HG03135 (cell line): ENCODE measurements at regions not wholly inside any gene's neighbourhood (a gene's known extent, or its start where the extent isn't known, plus 50 kb on each side); places are given as distances from the start of the nearest gene placed in this dataset.

Source experiments
- ATAC-seq: cut with Tn5 transposase; IDR thresholded peaks from one replicate; pipeline ENCODE4 v1.9.1; 2021; ENCODE audit warnings: mild to moderate bottlenecking, moderate library complexity; ENCODE audit not compliant: unreplicated experiment

GRCh38 chr11:134572741-134573675, 161.0 kb upstream of the B3GAT1 start:
- no peak for ATAC-seq

- no peak for ATAC-seq
Measured at GRCh38 chr11:134571301-134571700, 159.3 kb upstream of the B3GAT1 start.

DNA sequence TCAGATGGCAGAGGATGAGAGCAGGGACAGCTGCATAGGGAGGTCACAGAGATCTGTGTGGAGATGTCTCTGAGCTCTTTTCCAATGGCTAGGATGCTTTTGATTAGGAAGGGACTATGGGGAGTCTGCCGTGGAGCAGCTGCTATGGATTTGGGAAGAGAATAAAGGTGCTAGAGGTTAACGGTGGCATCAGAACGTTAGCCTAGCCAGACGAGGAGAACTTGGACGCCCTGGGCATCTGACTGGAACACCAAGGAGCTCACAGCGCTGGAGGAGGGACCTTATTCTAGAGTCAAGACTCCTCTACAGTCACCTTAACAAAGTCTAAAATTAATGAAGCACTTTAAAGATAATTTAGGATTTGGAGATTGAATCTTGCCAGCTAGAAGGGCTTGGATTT, 157.2 kb upstream of the B3GAT1 start:
- no peak for ATAC-seq

DNA sequence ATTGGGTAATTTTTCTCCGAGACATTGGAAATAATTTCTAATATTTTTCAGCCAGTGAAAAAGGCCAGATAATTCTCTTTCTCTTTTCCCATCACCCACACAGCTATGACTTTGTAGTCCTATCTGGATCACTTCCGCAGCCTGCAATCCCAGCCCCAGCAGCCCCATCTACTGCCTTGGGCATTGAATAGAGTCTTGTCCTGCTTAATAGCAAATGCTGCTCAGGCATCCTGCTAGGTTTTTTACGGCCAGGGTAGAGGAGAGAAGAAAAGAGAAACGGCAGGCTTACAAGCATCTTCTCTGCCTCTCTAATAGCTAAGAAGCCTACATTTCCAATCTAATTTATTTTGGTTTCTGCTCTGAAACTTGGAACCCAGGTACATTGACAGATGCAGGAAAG, 154.3 kb upstream of the B3GAT1 start:
- no peak for ATAC-seq

GRCh38 chr11:134565343-134565891, 153.4 kb upstream of the B3GAT1 start:
- no peak for ATAC-seq

DNA sequence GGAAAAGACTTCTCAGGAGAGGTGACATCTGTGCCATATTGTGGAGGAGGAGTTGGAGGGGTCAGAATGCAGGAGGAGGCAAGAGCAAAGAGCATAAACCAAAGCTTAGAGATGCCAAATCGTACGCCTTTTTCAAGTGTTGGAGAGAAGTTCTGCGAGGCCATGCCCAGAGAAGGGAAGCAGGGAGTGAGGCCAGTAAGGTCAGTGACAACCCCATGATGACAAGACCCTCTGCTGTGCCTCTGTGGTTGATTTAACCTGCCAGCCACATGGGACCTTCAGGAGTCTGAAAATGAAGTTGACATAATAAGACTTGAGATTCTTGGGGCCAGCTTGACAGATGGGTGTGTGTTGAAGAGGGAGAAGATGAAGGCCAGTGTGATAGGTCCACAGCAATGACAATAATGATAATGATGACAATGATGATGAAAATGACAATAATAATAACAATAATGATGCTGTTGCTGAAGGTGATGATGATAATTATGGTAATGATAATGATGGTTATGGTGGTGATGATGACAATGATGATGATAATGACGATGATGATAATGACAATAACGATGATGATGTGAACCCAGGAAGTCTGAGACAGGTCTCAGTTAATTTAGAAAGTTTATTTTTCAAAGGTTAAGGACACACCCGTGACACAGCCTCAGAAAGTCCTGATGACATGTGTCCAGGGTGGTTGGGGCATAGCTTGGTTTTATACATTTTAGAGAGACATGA, 152.6 kb upstream of the B3GAT1 start:
- ATAC-seq, result no peak

GRCh38 chr11:134562941-134563471, 151.0 kb upstream of the B3GAT1 start:
- ATAC-seq, result no peak

GRCh38 chr11:134562196-134562595, 150.2 kb upstream of the B3GAT1 start:
- ATAC-seq, result no peak

- no peak for ATAC-seq
Measured at GRCh38 chr11:134561331-134561720, 149.3 kb upstream of the B3GAT1 start.

GRCh38 chr11:134560566-134561330, 148.7 kb upstream of the B3GAT1 start:
- no peak for ATAC-seq

- ATAC-seq, result no peak
Measured at GRCh38 chr11:134560066-134560465, 148.0 kb upstream of the B3GAT1 start.

GRCh38 chr11:134559602-134559962, 147.5 kb upstream of the B3GAT1 start:
- no peak for ATAC-seq

DNA sequence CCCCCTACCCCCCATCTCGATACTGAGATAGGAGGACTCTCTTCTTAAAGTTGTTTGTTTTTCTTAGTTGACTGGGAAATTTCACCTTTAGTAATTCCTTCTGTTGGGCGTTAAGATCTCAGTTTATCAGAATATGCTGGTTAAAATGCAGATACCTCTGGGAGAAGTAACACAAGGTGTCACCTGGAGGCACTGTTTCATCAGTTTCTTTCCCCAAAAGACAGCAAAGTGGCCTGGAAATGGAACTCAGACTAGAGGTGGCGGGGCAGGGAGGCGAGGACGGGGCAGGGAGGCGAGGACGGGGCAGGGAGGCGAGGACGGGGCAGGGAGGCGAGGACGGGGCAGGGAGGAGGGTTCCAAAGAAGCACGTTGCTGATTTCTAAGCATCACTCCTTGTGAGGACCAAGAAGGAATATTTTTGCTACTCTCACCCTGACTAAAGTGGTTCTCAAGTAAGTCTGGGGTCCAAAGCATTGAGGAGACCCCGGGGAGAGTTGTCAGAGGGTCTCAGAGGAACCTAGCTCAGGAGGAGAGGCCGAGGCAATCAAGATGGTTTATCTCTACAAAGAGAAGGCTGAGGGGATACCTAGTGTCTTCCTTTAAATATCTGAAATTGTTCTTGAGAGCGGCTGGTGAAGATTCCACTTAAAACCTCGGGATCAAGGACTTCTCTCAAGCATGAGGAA, 147.0 kb upstream of the B3GAT1 start:
- ATAC-seq, result no peak

DNA sequence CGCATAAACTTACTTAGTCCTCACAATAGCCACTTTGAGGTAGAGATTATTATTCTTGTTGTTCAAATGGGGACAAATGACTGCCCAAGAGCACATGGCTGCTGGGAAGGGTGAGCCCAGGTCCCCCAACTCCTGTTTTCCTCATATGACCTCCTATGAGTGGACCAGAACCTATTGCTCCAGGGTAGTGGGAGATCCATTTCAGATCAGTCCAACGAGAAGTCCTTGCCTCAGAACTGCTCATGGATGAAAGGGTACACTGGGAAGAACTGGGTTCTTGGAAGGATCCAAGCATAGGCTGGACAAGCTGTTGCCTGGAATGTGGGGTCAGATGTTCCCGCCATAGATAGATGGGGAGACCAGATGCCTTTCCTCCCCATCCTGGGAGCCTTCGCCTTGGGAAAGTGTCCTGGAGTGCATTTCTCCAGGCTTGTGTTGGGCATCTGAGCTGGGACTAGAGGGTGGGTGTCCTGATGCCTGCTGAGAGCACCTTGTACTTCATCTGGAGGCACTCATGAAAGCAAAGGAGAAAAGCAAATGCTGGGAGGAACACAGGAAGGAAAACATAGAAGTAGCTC, 146.3 kb upstream of the B3GAT1 start:
- ATAC-seq, result no peak

- ATAC-seq, result no peak
Measured at GRCh38 chr11:134557571-134558257, 145.7 kb upstream of the B3GAT1 start.

DNA sequence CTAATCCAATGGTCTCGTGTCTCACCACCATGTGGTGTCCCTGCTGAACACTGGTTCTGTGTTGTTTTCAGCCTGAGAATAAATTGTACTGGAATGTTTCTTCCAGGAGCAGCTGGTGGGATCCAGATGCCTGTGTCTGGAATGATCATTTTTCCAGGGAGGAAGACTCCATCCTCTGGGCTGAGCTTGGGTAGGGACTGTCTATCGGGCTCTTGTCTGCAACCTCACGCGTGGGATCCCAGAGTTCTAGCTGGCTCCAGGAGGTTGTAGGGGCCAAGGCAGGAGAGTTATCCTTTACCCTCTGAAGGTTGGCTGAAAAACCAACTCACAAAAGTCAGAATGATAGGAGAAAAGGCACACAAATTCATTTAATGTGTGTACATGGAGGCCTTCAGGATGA, 144.1 kb upstream of the B3GAT1 start:
- no peak for ATAC-seq

DNA sequence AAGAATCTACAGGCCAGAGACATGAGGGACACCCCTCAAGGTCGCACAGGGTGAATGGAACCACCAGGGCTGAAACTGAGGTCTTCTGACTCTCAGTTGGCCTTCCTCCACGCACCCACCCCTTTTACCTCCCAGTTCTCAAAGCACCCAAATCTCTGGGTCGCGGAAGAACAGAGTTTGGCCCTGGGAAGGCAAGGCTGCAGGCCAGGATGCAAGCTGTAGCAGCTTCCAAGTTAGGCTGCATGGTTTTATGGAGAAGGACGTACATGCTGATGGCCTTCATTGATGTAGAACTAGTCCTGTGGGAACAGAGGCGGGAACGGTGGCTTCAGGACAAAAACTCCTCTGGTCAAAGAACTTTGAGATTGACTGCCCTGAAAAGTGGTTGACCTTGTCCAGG, 143.5 kb upstream of the B3GAT1 start:
- no peak for ATAC-seq

GRCh38 chr11:134554861-134555260, 142.8 kb upstream of the B3GAT1 start:
- ATAC-seq, result no peak

DNA sequence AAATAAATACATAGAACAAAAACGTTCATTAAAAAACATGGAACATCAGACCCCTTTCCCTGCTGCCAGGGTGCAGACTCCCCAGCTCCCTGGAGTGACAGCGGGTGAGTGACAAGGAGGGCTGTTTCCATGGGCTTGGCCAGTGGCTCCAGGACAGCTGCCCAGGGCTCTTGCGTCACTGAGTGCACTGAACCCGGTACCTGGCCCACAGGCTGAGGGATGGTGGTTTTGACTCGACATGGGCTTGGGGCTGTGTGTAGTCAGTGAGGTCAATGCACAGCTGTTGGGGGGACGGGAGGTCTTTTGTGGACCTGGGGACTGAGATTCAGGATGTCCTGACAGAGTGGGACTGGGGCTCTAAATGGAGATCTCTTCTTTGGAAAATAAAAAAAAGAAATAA, 142.1 kb upstream of the B3GAT1 start:
- ATAC-seq, result no peak
